ENCODE measurements at regions not wholly inside any gene's neighbourhood (a gene's known extent, or its start where the extent isn't known, plus 50 kb on each side); places are given as distances from the start of the nearest gene placed in this dataset.

GRCh38 chrX:121102101-121102500 lies 54.7 kb downstream of the GLUD2 start:
- DNase-seq (ENCODE audit: extremely low spot score) = no peak
- TF ChIP-seq, protein P1, sequence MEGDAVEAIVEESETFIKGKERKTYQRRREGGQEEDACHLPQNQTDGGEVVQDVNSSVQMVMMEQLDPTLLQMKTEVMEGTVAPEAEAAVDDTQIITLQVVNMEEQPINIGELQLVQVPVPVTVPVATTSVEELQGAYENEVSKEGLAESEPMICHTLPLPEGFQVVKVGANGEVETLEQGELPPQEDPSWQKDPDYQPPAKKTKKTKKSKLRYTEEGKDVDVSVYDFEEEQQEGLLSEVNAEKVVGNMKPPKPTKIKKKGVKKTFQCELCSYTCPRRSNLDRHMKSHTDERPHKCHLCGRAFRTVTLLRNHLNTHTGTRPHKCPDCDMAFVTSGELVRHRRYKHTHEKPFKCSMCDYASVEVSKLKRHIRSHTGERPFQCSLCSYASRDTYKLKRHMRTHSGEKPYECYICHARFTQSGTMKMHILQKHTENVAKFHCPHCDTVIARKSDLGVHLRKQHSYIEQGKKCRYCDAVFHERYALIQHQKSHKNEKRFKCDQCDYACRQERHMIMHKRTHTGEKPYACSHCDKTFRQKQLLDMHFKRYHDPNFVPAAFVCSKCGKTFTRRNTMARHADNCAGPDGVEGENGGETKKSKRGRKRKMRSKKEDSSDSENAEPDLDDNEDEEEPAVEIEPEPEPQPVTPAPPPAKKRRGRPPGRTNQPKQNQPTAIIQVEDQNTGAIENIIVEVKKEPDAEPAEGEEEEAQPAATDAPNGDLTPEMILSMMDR (IDR thresholded peaks at IDR 0.05; ENCODE audit: control extremely low read depth, extremely low read depth, low read depth, missing control alignments) = no peak
- POLR2A ChIA-PET = no interaction called here
- CTCF ChIA-PET = no interaction called here

DNA sequence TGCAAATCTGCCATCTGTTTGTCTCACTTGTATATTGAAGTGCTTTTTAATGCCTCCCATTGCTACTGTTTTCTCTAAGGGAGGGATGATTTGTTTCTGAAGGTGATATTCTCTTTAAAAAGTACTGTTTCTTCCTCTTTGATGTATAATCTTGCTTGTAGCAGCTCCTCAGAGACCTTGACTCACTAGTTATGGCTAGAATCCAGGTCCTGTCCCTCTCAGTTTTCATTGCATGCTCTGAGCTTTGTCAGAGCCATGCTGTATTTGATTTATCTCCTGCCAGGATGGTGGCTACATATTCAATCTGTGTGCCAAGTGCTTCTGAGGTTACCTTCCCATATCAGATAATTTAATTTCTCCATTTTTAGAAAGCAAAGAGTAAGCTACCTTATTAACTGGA lies 56.0 kb downstream of the GLUD2 start:
- no peak for DNase-seq (ENCODE audit: extremely low spot score)
- ChIA-PET CTCF (no interaction called here), POLR2A (no interaction called here)
- TF ChIP-seq, protein P1 (IDR thresholded peaks at IDR 0.05; ENCODE audit: control extremely low read depth, extremely low read depth, low read depth, missing control alignments) = no peak

GRCh38 chrX:121106484-121107235 lies 59.2 kb downstream of the GLUD2 start:
- TF ChIP-seq, protein P1 (IDR thresholded peaks at IDR 0.05; ENCODE audit: control extremely low read depth, extremely low read depth, low read depth, missing control alignments) = no peak
- DNase-seq (ENCODE audit: extremely low spot score) = no peak
- ChIA-PET CTCF (no interaction called here), POLR2A (no interaction called here)

DNA sequence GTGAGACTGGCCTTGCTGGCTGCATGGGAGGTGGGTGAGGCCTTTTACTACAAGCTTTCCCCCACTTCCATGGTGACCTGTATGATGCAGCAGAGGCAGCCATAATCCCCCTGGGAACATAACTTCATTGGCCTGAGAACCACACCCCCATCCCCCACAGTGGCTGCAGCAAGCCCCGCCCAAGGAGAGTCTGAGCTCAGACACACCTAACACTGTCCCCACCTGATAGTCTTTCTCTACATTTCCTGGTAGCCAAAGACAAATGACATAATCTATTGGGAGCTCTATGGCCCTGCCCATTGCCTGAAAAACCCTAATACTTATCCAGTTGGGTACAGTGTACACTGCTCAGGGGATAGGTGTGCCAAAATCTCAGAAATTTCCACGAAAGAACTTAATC lies 62.6 kb downstream of the GLUD2 start:
- POLR2A ChIA-PET = no interaction called here
- CTCF ChIA-PET = no interaction called here
- no peak for DNase-seq (ENCODE audit: extremely low spot score)
- TF ChIP-seq, protein P1 (IDR thresholded peaks at IDR 0.05; ENCODE audit: control extremely low read depth, extremely low read depth, low read depth, missing control alignments) = no peak

GRCh38 chrX:121110536-121110935 lies 63.1 kb downstream of the GLUD2 start:
- ChIA-PET POLR2A (no interaction called here), CTCF (no interaction called here)
- TF ChIP-seq, protein P1 (IDR thresholded peaks at IDR 0.05; ENCODE audit: control extremely low read depth, extremely low read depth, low read depth, missing control alignments) = no peak
- DNase-seq (ENCODE audit: extremely low spot score) = no peak

- TF ChIP-seq, protein P1 (IDR thresholded peaks at IDR 0.05; ENCODE audit: control extremely low read depth, extremely low read depth, low read depth, missing control alignments) = no peak
- POLR2A ChIA-PET = no interaction called here
- no peak for DNase-seq (ENCODE audit: extremely low spot score)
- CTCF ChIA-PET = interaction anchor here (1.3 kb wide), 1 partner anchor 54 kb away, joined by 3 read pairs; no protein-coding TSS in a partner anchor
Observed at GRCh38 chrX:121114691-121115090, 67.3 kb downstream of the GLUD2 start.
